ENCODE measurements at regions not wholly inside any gene's neighbourhood (a gene's known extent, or its start where the extent isn't known, plus 50 kb on each side); places are given as distances from the start of the nearest gene placed in this dataset.

GRCh38 chr2:128597121-128597762 is 278.6 kb upstream of the HS6ST1 start:
- TF ChIP-seq CTCF (IDR thresholded peaks at IDR 0.05; ENCODE audit: insufficient read depth, low read length) (no peak), REST (IDR thresholded peaks at IDR 0.05; ENCODE audit: insufficient replicate concordance, low read depth) (no peak)

Measured in HL-60 (cell line).